Stimulated activated CD4-positive, alpha-beta T cell treated with anti-CD3 and anti-CD28 coated beads, TNF-alpha, amount 100 ng/mL, for 1 hour (primary cell): ENCODE measurements at regions not wholly inside any gene's neighbourhood (a gene's known extent, or its start where the extent isn't known, plus 50 kb on each side); places are given as distances from the start of the nearest gene placed in this dataset.

Experiments used
- DNase-seq, 3 donors: peaks; one replicate each; pipeline ENCODE4 v3.0.0-alpha.2; 2020; ENCODE audit warnings: low read depth in 3 of 3, low spot score in 1 of 3

GRCh38 chr3:66592016-66592761, 91.4 kb upstream of the LRIG1 start:
- no peak for DNase-seq

GRCh38 chr3:66592927-66593625, 92.3 kb upstream of the LRIG1 start:
- DNase-seq = no peak

GRCh38 chr3:66593978-66594377, 93.2 kb upstream of the LRIG1 start:
- DNase-seq = no peak

- DNase-seq = no peak
Observed at GRCh38 chr3:66597308-66597863, 96.6 kb upstream of the LRIG1 start.

GRCh38 chr3:66598168-66598567, 97.3 kb upstream of the LRIG1 start:
- DNase-seq = no peak

GRCh38 chr3:66602237-66602636, 101.4 kb upstream of the LRIG1 start:
- DNase-seq = no peak

- DNase-seq = no peak
Observed at GRCh38 chr3:66602691-66603090, 101.9 kb upstream of the LRIG1 start.

GRCh38 chr3:66603151-66603611, 102.4 kb upstream of the LRIG1 start:
- DNase-seq = no peak

- DNase-seq = no peak
Observed at GRCh38 chr3:66604481-66604880, 103.7 kb upstream of the LRIG1 start.

- no peak for DNase-seq
Observed at GRCh38 chr3:66606126-66606525, 105.3 kb upstream of the LRIG1 start.

GRCh38 chr3:66606868-66607267, 106.0 kb upstream of the LRIG1 start:
- no peak for DNase-seq

GRCh38 chr3:66609660-66610561, 109.1 kb upstream of the LRIG1 start:
- no peak for DNase-seq

GRCh38 chr3:66610562-66610909, 109.7 kb upstream of the LRIG1 start:
- no peak for DNase-seq

GRCh38 chr3:66615643-66616301, 115.0 kb upstream of the LRIG1 start:
- no peak for DNase-seq

- DNase-seq = no peak
Observed at GRCh38 chr3:66617351-66617750, 116.5 kb upstream of the LRIG1 start.

- no peak for DNase-seq
Observed at GRCh38 chr3:66618066-66618465, 117.2 kb upstream of the LRIG1 start.

GRCh38 chr3:66620296-66620695, 119.5 kb upstream of the LRIG1 start:
- DNase-seq = no peak

GRCh38 chr3:66622756-66623457, 122.1 kb upstream of the LRIG1 start:
- no peak for DNase-seq

GRCh38 chr3:66625505-66626216, 124.8 kb upstream of the LRIG1 start:
- no peak for DNase-seq
